Activated CD4-positive, alpha-beta memory T cell treated with anti-CD3 and anti-CD28 coated beads, Interleukin-2, amount 10 ng/mL, durations not matched to agents 7 days and 5 days (primary cell): ENCODE measurements at regions not wholly inside any gene's neighbourhood (a gene's known extent, or its start where the extent isn't known, plus 50 kb on each side); places are given as distances from the start of the nearest gene placed in this dataset.

Source experiments
- CTCF ChIA-PET: fragments of 350-600 bp; sonication (Branson Sonifier 250); formaldehyde crosslinking; loops from one replicate; lab custom pipeline; 2021; ENCODE audit warnings: antibody characterized with exemption, inconsistent platforms; lab: Charles Lee
- POLR2A ChIA-PET: fragments of 350-600 bp; sonication (Branson Sonifier 250); formaldehyde crosslinking; loops from one replicate; lab custom pipeline; 2021; ENCODE audit warnings: antibody characterized with exemption; lab: Charles Lee
- DNase-seq: peaks from one replicate; pipeline ENCODE4 v3.0.0-alpha.2; 2020
- H3K27ac Mint-ChIP-seq: one replicate; pipeline ENCODE4 v1.8.0; 2021; ENCODE audit warnings: mild to moderate bottlenecking, mixed read lengths
- H3K27me3 Mint-ChIP-seq: one replicate; pipeline ENCODE4 v1.8.0; 2021; ENCODE audit warnings: mixed read lengths
- H3K36me3 Mint-ChIP-seq: one replicate; pipeline ENCODE4 v1.8.0; 2021; ENCODE audit warnings: low read depth, mixed read lengths
- H3K4me1 Mint-ChIP-seq: one replicate; pipeline ENCODE4 v1.8.0; 2021; ENCODE audit warnings: mixed read lengths
- H3K4me3 Mint-ChIP-seq: one replicate; pipeline ENCODE4 v1.8.0; 2021; ENCODE audit warnings: mild to moderate bottlenecking, mixed read lengths
- H3K9me3 Mint-ChIP-seq: one replicate; pipeline ENCODE4 v1.8.0; 2021; ENCODE audit warnings: mixed read lengths

DNA sequence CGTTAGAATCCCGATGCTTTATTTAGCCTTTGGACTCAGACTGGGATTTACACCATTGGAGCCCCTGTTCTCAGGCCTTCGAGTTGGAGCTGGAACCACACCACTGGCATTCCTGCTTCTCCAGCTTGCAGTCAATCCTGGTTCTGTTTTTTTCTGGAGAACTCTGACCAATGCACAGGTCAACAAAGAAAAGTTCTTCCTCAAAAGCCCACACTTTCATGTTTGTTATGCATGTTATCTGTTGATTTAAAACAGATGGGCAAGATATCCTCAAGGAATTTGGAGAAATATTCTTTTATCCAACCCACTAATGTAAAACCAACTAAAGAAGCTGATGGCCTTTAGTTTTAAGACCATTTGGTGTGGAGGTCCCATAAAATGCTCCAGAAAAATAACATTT is 205.7 kb downstream of the ANKRD60 start:
- CTCF ChIA-PET = no interaction called here
- H3K4me1 Mint-ChIP-seq = no peaks in the 10 kb centered on the region
- H3K27me3 Mint-ChIP-seq = peaks cover 6% of the 10 kb centered on the region
- H3K27ac Mint-ChIP-seq = no peak overlapping the region
- no peaks in the 10 kb centered on the region for H3K9me3 Mint-ChIP-seq
- DNase-seq = no peak
- POLR2A ChIA-PET = no interaction called here
- no peak overlapping the region for H3K4me3 Mint-ChIP-seq
- H3K36me3 Mint-ChIP-seq = no peaks in the 10 kb centered on the region

DNA sequence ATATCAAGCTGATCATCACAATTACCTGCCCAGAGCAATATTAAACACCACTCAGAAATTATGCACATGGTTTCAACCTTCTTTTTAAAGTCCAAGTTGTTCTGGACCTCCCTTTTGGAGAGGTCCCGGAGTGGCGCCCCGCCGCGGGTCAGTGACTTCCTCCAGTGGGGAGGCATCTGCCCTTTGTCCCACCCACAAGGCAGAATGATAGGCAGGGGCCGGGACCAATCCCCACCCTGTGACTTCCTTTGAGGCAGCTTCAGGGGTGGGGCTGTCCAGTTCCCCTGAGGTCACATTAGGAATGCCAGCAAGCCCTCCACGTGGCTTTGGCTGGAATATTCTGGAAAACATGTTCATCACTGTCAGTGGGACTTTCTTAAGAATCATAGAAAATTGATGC is 207.0 kb downstream of the ANKRD60 start:
- H3K9me3 Mint-ChIP-seq = no peaks in the 10 kb centered on the region
- ChIA-PET CTCF (no interaction called here), POLR2A (no interaction called here)
- DNase-seq = no peak
- H3K36me3 Mint-ChIP-seq = no peaks in the 10 kb centered on the region
- H3K4me1 Mint-ChIP-seq = no peaks in the 10 kb centered on the region
- peaks cover 4% of the 10 kb centered on the region for H3K27me3 Mint-ChIP-seq
- no peak overlapping the region for H3K27ac Mint-ChIP-seq
- H3K4me3 Mint-ChIP-seq = no peak overlapping the region

DNA sequence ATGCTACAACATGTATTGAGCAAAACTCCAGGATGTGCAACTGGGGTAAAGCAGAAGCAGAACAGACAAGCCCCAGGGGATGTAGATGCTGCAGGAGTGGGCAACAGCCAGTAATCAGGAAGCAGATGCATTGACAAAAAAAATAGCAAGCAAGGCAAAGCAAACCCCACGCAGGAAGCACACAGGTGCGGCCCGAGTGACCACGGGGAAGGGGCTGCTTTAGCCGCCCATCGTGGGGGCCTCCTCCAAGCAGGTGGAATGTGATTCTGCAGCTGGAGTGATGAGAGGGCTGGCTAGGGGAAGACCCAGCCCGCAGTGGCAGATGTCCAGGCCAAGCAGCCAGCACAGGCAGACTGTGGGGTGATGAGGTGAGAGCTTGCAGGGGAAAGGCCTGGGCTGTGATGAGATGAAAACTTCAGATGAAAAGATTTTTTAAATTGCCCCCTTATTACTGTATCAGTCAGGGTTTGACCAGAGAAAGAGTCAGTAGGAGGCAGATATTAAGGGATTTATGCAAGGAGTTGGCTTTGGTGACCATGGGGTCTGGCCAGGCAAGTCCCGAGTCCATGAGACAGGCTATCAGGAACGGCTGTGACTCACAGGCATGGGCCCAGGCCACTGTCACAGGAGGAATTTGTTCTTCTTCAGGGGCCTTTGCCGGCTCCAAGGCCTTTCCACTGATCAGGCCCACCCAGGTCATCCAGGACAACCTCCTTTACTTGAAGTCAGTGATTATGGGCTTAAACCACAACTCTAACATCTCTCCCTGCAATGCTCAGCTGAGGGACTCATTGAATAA is 207.6 kb downstream of the ANKRD60 start:
- peaks cover 5% of the 10 kb centered on the region for H3K27me3 Mint-ChIP-seq
- H3K4me3 Mint-ChIP-seq = no peak overlapping the region
- H3K4me1 Mint-ChIP-seq = no peaks in the 10 kb centered on the region
- no peak overlapping the region for H3K27ac Mint-ChIP-seq
- ChIA-PET POLR2A (no interaction called here), CTCF (no interaction called here)
- H3K9me3 Mint-ChIP-seq = no peaks in the 10 kb centered on the region
- no peaks in the 10 kb centered on the region for H3K36me3 Mint-ChIP-seq
- no peak for DNase-seq

DNA sequence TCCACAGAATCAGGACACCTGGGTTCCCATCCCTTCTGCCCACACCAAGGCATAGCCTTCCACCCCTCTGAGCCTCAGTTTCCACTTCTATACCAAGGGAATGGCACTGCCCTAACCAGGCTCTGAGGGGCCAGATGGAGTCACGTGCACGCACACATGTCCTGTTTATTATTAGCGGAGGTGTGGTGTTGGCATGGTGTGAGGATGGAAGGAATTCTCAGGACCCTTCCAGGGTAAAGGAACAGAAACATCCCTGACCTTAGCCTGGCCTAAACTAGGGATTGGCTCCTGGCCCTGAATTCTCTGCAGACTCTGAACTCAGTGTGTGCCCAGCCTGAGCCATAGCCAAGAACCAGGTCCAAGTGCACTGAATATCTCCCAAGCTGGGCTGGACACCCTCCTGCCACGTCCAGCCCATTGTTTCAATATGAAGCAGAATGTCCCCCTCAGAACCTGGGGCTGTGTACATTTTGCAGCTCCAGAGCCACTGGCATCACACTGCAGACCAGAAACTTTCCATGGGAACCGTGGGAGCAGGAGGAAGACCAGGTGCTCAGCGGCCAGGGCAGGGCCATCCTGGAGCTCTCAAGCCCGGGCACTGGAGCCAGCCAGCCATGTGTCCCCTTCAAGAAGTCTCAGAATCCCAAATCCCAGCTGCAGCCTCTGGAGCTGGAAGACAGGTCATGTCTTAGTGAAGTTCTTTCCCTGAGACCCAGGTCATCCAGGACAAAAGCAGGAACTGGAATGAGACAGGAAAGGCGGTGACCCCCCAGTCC is 208.4 kb downstream of the ANKRD60 start:
- H3K36me3 Mint-ChIP-seq = no peaks in the 10 kb centered on the region
- DNase-seq = no peak
- POLR2A ChIA-PET = no interaction called here
- H3K9me3 Mint-ChIP-seq = no peaks in the 10 kb centered on the region
- CTCF ChIA-PET = no interaction called here
- no peak overlapping the region for H3K27ac Mint-ChIP-seq
- H3K27me3 Mint-ChIP-seq = peaks cover 8% of the 10 kb centered on the region
- H3K4me1 Mint-ChIP-seq = no peaks in the 10 kb centered on the region
- no peak overlapping the region for H3K4me3 Mint-ChIP-seq

DNA sequence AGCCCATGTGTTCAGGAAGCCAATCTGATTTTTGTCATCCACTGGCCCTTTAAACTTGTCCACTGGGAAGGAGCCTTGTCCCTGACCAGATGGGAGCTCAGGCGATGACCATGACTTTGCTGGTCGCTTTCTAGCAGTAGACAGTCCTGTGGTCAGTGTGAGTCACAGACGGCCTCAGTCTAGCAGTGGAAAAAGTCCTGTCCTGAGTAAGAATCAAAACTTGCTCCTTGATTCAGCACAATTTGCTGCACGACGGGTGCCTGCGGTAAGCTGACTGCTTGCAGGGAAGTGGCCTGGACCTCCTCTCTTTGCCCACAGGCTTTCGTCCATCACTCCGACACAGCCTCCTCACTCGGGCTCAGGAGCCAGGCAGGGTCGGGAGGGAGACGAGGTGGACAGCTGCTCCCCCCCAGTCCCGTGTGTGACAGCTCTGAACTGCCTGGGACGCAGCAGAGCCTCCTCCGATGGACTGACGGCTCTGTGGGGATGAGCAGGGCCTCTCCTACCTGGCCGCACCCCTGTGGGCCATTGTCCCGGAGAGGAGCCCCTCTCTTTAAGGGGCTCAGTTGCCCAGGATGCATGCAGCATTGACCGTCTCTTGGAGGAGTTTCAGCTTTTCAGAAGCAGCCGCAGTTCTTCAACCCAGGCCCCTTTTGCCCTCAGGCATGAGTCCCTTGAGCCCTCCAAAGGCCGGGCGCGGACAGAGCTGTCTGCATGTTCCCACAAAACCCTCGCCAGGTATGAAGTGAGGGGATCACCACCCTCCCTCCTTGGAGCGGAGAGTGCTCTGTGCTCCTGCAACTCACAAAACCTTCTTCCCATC is 209.2 kb downstream of the ANKRD60 start:
- H3K9me3 Mint-ChIP-seq = no peaks in the 10 kb centered on the region
- ChIA-PET CTCF (no interaction called here), POLR2A (no interaction called here)
- no peak overlapping the region for H3K4me3 Mint-ChIP-seq
- peaks cover 8% of the 10 kb centered on the region for H3K27me3 Mint-ChIP-seq
- H3K36me3 Mint-ChIP-seq = no peaks in the 10 kb centered on the region
- peaks cover 6% of the 10 kb centered on the region for H3K4me1 Mint-ChIP-seq
- H3K27ac Mint-ChIP-seq = no peak overlapping the region
- DNase-seq = no peak

DNA sequence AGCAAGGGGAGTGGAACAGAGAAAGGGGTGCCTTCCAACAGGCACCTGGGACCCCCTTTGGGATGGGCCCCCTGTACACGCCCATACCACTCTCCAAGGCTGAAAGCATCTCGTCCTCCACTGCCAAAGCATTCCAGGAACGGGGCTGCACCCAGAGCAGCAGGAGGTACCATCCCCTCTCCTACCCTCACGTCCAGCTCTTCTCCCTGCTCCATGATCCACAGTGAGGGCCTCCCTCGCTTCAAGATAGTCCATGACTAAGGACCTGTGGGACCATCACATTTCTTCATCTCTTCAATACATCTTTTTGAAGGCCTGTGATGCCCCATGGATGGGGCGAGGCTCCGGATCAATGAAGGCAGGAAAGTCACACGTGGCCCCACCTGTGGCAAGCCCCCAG is 209.9 kb downstream of the ANKRD60 start:
- DNase-seq = no peak
- H3K36me3 Mint-ChIP-seq = no peaks in the 10 kb centered on the region
- H3K27me3 Mint-ChIP-seq = peaks cover 8% of the 10 kb centered on the region
- ChIA-PET POLR2A (no interaction called here), CTCF (no interaction called here)
- no peaks in the 10 kb centered on the region for H3K9me3 Mint-ChIP-seq
- no peak overlapping the region for H3K4me3 Mint-ChIP-seq
- peaks cover 7% of the 10 kb centered on the region for H3K4me1 Mint-ChIP-seq
- H3K27ac Mint-ChIP-seq = no peak overlapping the region

DNA sequence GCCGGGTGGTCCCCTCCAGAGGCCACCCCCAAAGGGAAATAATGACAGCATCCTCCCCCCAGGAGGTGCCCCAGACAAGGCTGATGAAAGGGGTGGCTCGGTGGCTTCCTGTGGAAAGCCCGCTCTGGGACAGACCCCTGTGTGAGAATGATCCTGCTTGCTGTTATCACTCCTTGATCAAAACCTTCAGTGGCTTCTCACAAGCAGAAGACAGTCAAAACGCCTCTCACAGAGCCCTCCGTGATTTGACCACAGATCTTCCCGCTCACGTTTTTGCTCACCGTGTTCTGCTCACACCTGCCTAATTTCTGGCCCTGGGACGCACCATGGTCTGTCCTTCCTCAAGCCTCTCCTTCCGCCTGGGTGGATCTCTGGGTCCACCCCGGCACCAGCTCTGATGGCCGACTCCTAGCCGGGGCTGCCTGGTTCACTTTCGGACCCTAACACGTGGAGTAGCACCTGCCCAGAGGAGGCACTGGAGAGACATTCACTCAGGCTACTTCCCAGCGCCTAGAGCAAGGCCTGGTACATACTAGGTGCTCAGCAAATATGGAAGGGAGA is 210.4 kb downstream of the ANKRD60 start:
- DNase-seq = no peak
- Mint-ChIP-seq H3K27me3 (peaks cover 8% of the 10 kb centered on the region), H3K4me3 (no peak overlapping the region), H3K36me3 (no peaks in the 10 kb centered on the region), H3K4me1 (peaks cover 7% of the 10 kb centered on the region), H3K9me3 (no peaks in the 10 kb centered on the region), H3K27ac (no peak overlapping the region)
- CTCF ChIA-PET = no interaction called here
- POLR2A ChIA-PET = no interaction called here

DNA sequence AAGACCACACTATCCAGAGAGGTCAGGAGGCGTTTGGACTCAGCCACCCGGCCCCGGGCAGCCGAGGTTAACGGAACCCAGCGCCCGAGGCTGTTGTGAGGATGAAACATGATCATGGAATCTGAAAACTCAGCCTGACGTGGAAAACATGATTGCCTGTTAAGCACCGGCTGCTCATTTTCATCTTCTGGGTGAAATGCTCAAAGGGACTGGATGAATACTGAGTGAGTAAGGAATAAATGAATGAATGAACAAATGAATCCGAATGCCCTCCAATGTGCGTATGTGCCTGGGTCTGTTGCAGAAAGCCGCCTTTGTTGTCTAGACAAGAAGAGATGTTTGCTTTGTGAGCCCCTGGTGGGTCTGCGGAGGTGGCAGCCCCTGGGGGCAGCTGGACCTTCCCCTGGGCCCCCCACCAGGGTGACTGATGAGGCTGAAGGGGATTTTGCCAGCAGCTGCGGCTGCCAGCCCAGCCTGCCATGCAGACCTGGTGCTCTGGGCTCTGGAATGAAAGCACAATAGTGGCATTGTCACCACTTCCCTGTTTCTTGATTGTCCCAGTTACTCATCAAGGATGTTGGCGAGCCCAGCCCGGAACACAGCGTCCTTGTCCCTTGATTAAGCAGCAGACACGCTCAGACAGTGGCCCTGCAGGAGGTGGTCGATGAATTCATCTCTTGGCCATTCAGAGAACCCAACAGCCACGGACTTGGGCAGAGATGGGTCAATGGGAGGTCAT is 211.1 kb downstream of the ANKRD60 start:
- Mint-ChIP-seq H3K36me3 (no peaks in the 10 kb centered on the region), H3K27ac (no peak overlapping the region), H3K4me3 (no peak overlapping the region), H3K27me3 (peaks cover 8% of the 10 kb centered on the region), H3K9me3 (no peaks in the 10 kb centered on the region), H3K4me1 (peaks cover 7% of the 10 kb centered on the region)
- ChIA-PET CTCF (no interaction called here), POLR2A (no interaction called here)
- DNase-seq = no peak

DNA sequence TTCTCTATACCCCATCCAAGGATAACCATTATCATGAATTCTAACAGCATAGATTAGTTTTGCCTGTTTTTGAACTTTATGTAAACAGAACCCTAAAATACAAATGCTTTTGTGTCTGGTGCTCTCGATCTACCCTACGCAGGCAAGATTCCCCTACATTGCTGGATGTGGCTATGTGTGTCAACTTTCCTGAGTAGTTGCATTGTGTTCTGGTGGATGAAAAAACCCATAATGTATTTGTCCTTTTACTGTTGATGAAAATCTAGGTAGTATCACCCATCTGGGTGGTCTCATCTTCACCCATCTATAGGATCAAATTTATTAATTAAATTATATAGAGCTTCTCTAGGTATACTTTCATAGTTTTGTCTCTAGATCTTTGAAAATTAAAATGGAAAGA is 211.7 kb downstream of the ANKRD60 start:
- H3K4me3 Mint-ChIP-seq = no peak overlapping the region
- ChIA-PET POLR2A (no interaction called here), CTCF (no interaction called here)
- peaks cover 8% of the 10 kb centered on the region for H3K27me3 Mint-ChIP-seq
- H3K4me1 Mint-ChIP-seq = peaks cover 7% of the 10 kb centered on the region
- no peaks in the 10 kb centered on the region for H3K36me3 Mint-ChIP-seq
- no peak for DNase-seq
- H3K9me3 Mint-ChIP-seq = no peaks in the 10 kb centered on the region
- H3K27ac Mint-ChIP-seq = no peak overlapping the region

DNA sequence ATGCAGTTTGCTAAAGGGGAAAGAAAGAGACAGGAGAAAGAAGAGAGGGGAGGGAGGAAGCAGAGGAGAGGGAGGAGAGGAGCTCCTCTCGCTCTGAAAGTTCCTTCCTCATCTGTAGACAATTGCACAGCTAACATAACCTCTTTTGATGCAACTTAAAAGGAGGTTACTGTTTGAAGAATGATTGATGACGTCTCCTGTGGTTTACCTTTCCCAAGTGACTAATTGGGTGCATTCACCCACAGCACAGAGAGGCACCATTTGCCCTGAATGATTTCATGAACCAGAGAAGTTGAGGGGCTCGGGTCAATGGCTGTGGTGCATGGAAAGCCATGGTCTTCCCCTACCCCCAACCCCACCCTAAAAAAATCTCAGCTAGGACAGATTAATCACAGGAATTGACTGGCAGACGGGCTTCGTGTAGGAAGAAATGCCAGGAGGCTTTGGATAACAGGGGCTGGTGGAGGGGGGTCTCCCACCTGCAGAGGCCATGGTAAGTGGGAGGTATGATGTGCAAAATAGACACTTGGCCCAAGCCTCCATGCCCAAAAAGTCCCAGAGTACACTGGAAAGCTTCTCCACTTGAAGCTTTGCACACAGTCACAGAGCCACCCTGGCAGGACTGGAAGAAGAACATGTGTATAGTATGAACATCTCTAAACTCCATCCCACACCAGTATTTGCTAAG is 213.7 kb downstream of the ANKRD60 start:
- no peak for DNase-seq
- H3K4me1 Mint-ChIP-seq = peaks cover 7% of the 10 kb centered on the region
- no peak overlapping the region for H3K4me3 Mint-ChIP-seq
- no peaks in the 10 kb centered on the region for H3K9me3 Mint-ChIP-seq
- H3K27ac Mint-ChIP-seq = no peak overlapping the region
- peaks cover 8% of the 10 kb centered on the region for H3K27me3 Mint-ChIP-seq
- CTCF ChIA-PET = interaction anchor here (0.6 kb wide), 1 partner anchor 536 kb away, joined by 4 read pairs; no protein-coding TSS in a partner anchor
- POLR2A ChIA-PET = no interaction called here
- no peaks in the 10 kb centered on the region for H3K36me3 Mint-ChIP-seq

DNA sequence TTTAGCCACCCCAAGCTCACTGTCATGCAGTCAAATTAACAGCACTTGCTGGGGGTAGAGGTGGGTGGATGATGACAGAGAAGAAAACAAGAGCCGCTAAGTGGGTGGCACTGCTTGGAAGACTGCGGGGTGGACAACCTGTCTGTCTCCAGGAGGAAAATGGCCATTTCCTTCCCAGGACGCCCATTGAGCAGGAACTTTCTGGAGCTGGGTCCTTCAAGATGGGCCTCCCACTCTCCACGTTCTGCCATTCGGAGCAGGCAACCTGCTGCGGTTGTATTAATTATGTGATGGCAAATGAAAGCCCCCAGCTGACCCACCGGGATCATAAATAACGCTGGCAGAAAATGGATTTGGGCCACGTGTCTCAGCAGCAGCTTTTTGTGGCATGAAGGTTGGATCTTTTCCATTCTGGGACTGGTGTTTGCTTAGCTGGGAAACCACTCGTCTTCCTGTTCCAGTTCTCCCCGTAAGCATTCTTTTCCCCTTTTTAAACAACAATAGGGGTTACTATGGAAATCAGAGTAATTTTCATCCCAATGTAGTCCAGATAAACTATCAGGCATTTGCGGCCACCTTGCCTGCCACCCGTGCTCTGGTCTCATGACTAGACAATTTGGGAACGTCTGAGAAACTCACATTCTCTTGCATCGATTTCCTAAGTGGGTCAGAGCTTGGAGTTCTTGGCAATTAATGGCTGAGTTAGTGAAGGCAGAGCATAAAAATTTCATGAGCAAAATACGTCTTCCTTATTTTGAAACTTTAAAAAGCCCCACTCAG is 215.5 kb downstream of the ANKRD60 start:
- no peak overlapping the region for H3K27ac Mint-ChIP-seq

More for the DNA sequence above, 215.5 kb downstream of the ANKRD60 start:
- H3K4me3 Mint-ChIP-seq = no peak overlapping the region
- ChIA-PET POLR2A (no interaction called here), CTCF (no interaction called here)
- H3K4me1 Mint-ChIP-seq = peaks cover 7% of the 10 kb centered on the region
- peaks cover 7% of the 10 kb centered on the region for H3K27me3 Mint-ChIP-seq
- DNase-seq = no peak
- no peaks in the 10 kb centered on the region for H3K9me3 Mint-ChIP-seq
- H3K36me3 Mint-ChIP-seq = no peaks in the 10 kb centered on the region
